ENCODE measurements at regions not wholly inside any gene's neighbourhood (a gene's known extent, or its start where the extent isn't known, plus 50 kb on each side); places are given as distances from the start of the nearest gene placed in this dataset.

- no peaks in the 10 kb centered on the region for H3K4me1 ChIP-seq
- no peaks in the 10 kb centered on the region for H3K9me3 ChIP-seq
- H3K4me2 ChIP-seq, result no peak overlapping the region
- POLR2A ChIA-PET, result no interaction called here
- FAIRE-seq (no peak), ATAC-seq (no peak), DNase-seq (ENCODE audit: low read depth in 1 of 2, low spot score in 1 of 2) (no peak)
- WGBS (ENCODE audit: missing lambda C conversion rate), result 27% methylated on average over 2 of the region's 2 CpGs
- CTCF ChIA-PET, result no interaction called here
- no peak overlapping the region for H3K27ac ChIP-seq
- TF ChIP-seq EHMT2 (IDR thresholded peaks at IDR 0.05; ENCODE audit: low read depth) (no peak), KDM1A (IDR thresholded peaks at IDR 0.05; ENCODE audit: low read depth) (no peak), KDM5A (IDR thresholded peaks at IDR 0.05) (no peak), ESRRA (IDR thresholded peaks at IDR 0.05; ENCODE audit: borderline replicate concordance, low read length) (no peak), EP300 (IDR thresholded peaks at IDR 0.05) (no peak)
- TF ChIP-seq, protein P1, sequence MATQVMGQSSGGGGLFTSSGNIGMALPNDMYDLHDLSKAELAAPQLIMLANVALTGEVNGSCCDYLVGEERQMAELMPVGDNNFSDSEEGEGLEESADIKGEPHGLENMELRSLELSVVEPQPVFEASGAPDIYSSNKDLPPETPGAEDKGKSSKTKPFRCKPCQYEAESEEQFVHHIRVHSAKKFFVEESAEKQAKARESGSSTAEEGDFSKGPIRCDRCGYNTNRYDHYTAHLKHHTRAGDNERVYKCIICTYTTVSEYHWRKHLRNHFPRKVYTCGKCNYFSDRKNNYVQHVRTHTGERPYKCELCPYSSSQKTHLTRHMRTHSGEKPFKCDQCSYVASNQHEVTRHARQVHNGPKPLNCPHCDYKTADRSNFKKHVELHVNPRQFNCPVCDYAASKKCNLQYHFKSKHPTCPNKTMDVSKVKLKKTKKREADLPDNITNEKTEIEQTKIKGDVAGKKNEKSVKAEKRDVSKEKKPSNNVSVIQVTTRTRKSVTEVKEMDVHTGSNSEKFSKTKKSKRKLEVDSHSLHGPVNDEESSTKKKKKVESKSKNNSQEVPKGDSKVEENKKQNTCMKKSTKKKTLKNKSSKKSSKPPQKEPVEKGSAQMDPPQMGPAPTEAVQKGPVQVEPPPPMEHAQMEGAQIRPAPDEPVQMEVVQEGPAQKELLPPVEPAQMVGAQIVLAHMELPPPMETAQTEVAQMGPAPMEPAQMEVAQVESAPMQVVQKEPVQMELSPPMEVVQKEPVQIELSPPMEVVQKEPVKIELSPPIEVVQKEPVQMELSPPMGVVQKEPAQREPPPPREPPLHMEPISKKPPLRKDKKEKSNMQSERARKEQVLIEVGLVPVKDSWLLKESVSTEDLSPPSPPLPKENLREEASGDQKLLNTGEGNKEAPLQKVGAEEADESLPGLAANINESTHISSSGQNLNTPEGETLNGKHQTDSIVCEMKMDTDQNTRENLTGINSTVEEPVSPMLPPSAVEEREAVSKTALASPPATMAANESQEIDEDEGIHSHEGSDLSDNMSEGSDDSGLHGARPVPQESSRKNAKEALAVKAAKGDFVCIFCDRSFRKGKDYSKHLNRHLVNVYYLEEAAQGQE (IDR thresholded peaks at IDR 0.05), result no peak
- H3K4me3 ChIP-seq, result no peak overlapping the region
Observed at GRCh38 chr10:10731366-10731765, 286.3 kb upstream of the CELF2 start.

GRCh38 chr10:10734356-10735064 lies 283.2 kb upstream of the CELF2 start:
- FAIRE-seq (no peak), DNase-seq (ENCODE audit: low read depth in 1 of 2, low spot score in 1 of 2) (no peak), ATAC-seq (no peak)
- Histone ChIP-seq H3K4me1 (no peaks in the 10 kb centered on the region), H3K4me2 (no peak overlapping the region), H3K27ac (no peak overlapping the region), H3K4me3 (no peak overlapping the region), H3K9me3 (no peaks in the 10 kb centered on the region)
- WGBS (ENCODE audit: missing lambda C conversion rate), result 8% methylated on average over 5 of the region's 5 CpGs
- CTCF ChIA-PET, result no interaction called here
- no peak for TF ChIP-seq MAFK (IDR thresholded peaks at IDR 0.05; ENCODE audit: partially characterized antibody)
- TF ChIP-seq POLR2A (IDR thresholded peaks at IDR 0.05; ENCODE audit: low read length), result no peak
- TF ChIP-seq ZC3H11A (IDR thresholded peaks at IDR 0.05), result no peak
- TF ChIP-seq CHD2 (IDR thresholded peaks at IDR 0.05; ENCODE audit: low read length, partially characterized antibody), result no peak
- no peak for TF ChIP-seq CBX2 (IDR thresholded peaks at IDR 0.05; ENCODE audit: borderline replicate concordance, low read depth)
- no peak for TF ChIP-seq JUN (IDR thresholded peaks at IDR 0.05)
- no peak for TF ChIP-seq KDM5A (IDR thresholded peaks at IDR 0.05)
- TF ChIP-seq CEBPB (IDR thresholded peaks at IDR 0.05), result no peak
- no peak for TF ChIP-seq RNF2 (IDR thresholded peaks at IDR 0.05; ENCODE audit: borderline replicate concordance, low read depth)
- no peak for TF ChIP-seq KDM1A (IDR thresholded peaks at IDR 0.05; ENCODE audit: low read depth)
- TF ChIP-seq HOXB5 (CRISPR knock-in tag; IDR thresholded peaks at IDR 0.05), result no peak
- TF ChIP-seq ZFP36 (IDR thresholded peaks at IDR 0.05; ENCODE audit: borderline replicate concordance, partially characterized antibody), result no peak
- no peak for TF ChIP-seq TFCP2L1 (CRISPR knock-in tag; IDR thresholded peaks at IDR 0.05)
- no peak for TF ChIP-seq ZSCAN20 (CRISPR knock-in tag; IDR thresholded peaks at IDR 0.05)
- no peak for TF ChIP-seq BCL3 (IDR thresholded peaks at IDR 0.05)
- no peak for TF ChIP-seq MYC (IDR thresholded peaks at IDR 0.05; ENCODE audit: borderline replicate concordance, low read length)
- TF ChIP-seq HDAC2 (IDR thresholded peaks at IDR 0.05), result no peak
- POLR2A ChIA-PET, result no interaction called here

DNA sequence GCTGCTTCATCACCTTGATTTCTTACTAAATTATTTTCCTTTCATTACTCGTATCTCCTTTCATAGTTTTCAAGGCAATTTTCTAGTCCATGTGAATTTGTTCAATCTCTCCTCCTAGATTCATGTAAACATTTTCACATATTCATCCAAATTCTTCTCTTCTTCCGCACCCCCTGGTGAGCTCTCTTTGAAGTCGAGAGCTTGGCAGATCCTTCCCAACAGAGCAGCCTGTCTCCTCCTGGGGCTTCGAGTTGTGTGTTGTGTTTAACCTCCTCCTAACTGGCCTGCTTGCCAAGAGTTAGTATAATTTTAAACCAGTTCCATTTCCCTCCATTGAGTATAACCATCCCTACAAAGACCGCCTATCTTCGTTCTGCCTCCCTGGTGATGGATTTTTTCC lies 272.4 kb upstream of the CELF2 start:
- ChIA-PET CTCF (no interaction called here), POLR2A (no interaction called here)
- peaks cover 10% of the 10 kb centered on the region; the same call in 2 of the 3 replicates for H3K9me3 ChIP-seq
- 36% methylated on average over 6 of the region's 6 CpGs for WGBS (ENCODE audit: missing lambda C conversion rate)
- H3K27ac ChIP-seq, result no peak overlapping the region
- ATAC-seq (no peak), DNase-seq (ENCODE audit: low read depth in 1 of 2, low spot score in 1 of 2) (no peak), FAIRE-seq (no peak)
- no peak overlapping the region for H3K4me3 ChIP-seq
- H3K4me2 ChIP-seq, result no peak overlapping the region
- H3K4me1 ChIP-seq, result no peaks in the 10 kb centered on the region
- no peak for TF ChIP-seq TP53 (CRISPR knock-in tag; IDR thresholded peaks at IDR 0.05)
- no peak for TF ChIP-seq ZFP36 (IDR thresholded peaks at IDR 0.05; ENCODE audit: borderline replicate concordance, partially characterized antibody)
- no peak for TF ChIP-seq HDAC2 (IDR thresholded peaks at IDR 0.05)
- no peak for TF ChIP-seq JUNB (IDR thresholded peaks at IDR 0.05)
- no peak for TF ChIP-seq SMC3 (IDR thresholded peaks at IDR 0.05)
- TF ChIP-seq USF2 (IDR thresholded peaks at IDR 0.05), result no peak
- TF ChIP-seq TFCP2L1 (CRISPR knock-in tag; IDR thresholded peaks at IDR 0.05), result no peak
- TF ChIP-seq FOSB (CRISPR knock-in tag; IDR thresholded peaks at IDR 0.05), result no peak
- no peak for TF ChIP-seq CBX8 (IDR thresholded peaks at IDR 0.05)
- no peak for TF ChIP-seq ESRRA (IDR thresholded peaks at IDR 0.05; ENCODE audit: borderline replicate concordance, low read length)
- TF ChIP-seq MAX (IDR thresholded peaks at IDR 0.05), result no peak
- TF ChIP-seq FOSL2 (IDR thresholded peaks at IDR 0.05), result no peak
- no peak for TF ChIP-seq FOSL2 (CRISPR knock-in tag; IDR thresholded peaks at IDR 0.05)
- no peak for TF ChIP-seq JUN (IDR thresholded peaks at IDR 0.05)
- no peak for TF ChIP-seq BCL3 (IDR thresholded peaks at IDR 0.05)
